ENCODE measurements at regions not wholly inside any gene's neighbourhood (a gene's known extent, or its start where the extent isn't known, plus 50 kb on each side); places are given as distances from the start of the nearest gene placed in this dataset.

DNA sequence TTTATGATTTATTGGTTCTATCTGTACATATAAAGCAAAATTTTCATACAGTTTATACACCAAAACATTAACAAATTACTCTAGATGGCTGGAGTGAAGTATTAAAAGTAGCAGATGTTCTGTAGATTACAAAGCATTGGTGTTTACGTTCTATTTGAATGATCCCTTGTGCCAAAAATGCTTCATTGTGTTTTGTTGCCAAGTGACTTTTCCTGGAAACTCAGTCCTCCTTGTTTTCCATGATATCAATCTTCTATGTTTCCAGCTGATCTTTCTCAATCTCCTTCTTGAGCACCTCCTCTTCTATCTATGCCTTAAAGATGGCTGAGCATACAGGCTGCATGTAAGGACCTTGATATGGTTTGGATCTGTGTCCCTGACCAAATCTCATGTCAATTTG, 263.6 kb upstream of the CTSO start:
- H3K4me3 Mint-ChIP-seq: no peak overlapping the region
- TF ChIP-seq, protein P1, sequence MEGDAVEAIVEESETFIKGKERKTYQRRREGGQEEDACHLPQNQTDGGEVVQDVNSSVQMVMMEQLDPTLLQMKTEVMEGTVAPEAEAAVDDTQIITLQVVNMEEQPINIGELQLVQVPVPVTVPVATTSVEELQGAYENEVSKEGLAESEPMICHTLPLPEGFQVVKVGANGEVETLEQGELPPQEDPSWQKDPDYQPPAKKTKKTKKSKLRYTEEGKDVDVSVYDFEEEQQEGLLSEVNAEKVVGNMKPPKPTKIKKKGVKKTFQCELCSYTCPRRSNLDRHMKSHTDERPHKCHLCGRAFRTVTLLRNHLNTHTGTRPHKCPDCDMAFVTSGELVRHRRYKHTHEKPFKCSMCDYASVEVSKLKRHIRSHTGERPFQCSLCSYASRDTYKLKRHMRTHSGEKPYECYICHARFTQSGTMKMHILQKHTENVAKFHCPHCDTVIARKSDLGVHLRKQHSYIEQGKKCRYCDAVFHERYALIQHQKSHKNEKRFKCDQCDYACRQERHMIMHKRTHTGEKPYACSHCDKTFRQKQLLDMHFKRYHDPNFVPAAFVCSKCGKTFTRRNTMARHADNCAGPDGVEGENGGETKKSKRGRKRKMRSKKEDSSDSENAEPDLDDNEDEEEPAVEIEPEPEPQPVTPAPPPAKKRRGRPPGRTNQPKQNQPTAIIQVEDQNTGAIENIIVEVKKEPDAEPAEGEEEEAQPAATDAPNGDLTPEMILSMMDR (IDR thresholded peaks at IDR 0.05): no peak
- DNase-seq: no peak
- peaks cover 29% of the 10 kb centered on the region for H3K9me3 Mint-ChIP-seq
- H3K4me1 Mint-ChIP-seq: no peaks in the 10 kb centered on the region
- H3K27me3 Mint-ChIP-seq (ENCODE audit: low read depth, poor library complexity): no peaks in the 10 kb centered on the region
- no peak overlapping the region for H3K27ac Mint-ChIP-seq
- H3K36me3 Mint-ChIP-seq (ENCODE audit: low read depth): peaks cover 12% of the 10 kb centered on the region

- no peaks in the 10 kb centered on the region for H3K36me3 Mint-ChIP-seq (ENCODE audit: low read depth)
- peaks cover 17% of the 10 kb centered on the region for H3K4me1 Mint-ChIP-seq
- H3K9me3 Mint-ChIP-seq: no peaks in the 10 kb centered on the region
- H3K27me3 Mint-ChIP-seq (ENCODE audit: low read depth, poor library complexity): peaks cover 3% of the 10 kb centered on the region
- no peak overlapping the region for H3K27ac Mint-ChIP-seq
- no peak for DNase-seq
- no peak overlapping the region for H3K4me3 Mint-ChIP-seq
- TF ChIP-seq, protein P1 (IDR thresholded peaks at IDR 0.05): no peak
These were observed 247.4 kb upstream of the CTSO start for GRCh38 chr4:156201050-156201449.

DNA sequence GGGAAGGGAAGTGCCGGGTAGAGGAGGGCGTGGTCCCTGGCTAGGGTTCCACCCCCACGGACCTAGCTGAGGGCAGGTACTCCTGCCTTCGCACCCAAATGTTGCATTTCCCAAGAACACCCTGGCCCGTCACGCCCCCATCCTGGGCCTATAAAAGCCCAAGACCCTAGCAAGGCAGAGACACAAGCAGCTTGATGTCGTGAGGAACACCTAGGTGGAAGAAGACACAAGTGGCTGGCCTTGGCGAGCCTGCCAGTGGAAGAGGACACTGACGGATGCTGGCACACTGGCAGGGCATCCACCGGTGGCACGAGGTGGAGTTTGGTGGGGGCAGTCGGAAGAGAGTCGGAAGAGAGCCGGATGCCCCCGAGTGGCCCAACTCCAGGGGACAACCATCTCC, 244.8 kb upstream of the CTSO start:
- DNase-seq: no peak
- peaks cover 22% of the 10 kb centered on the region for H3K4me1 Mint-ChIP-seq
- H3K9me3 Mint-ChIP-seq: no peaks in the 10 kb centered on the region
- H3K4me3 Mint-ChIP-seq: no peak overlapping the region
- H3K27ac Mint-ChIP-seq: no peak overlapping the region
- no peaks in the 10 kb centered on the region for H3K36me3 Mint-ChIP-seq (ENCODE audit: low read depth)
- peaks cover 7% of the 10 kb centered on the region for H3K27me3 Mint-ChIP-seq (ENCODE audit: low read depth, poor library complexity)
- TF ChIP-seq, protein P1 (IDR thresholded peaks at IDR 0.05): no peak

DNA sequence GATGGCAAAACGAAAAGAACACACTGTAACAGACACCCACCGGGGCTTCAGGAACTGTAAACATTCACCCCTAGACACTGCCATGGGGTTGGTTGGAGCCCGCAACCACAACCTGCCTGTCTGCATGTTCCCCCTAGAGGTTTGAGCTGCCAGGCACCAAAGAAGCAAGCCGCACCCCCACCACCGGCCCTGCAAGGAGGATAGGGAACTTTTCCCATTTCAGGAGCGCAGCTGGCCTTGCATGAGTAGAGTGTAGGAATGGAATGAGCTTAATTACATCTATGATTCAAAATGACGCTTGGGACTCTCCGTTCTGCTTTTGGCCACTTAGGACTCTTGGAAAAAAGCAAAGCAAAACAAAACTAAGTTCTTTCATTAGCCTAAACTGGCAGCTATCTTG, 243.6 kb upstream of the CTSO start:
- Mint-ChIP-seq H3K4me3 (no peak overlapping the region), H3K27me3 (ENCODE audit: low read depth, poor library complexity) (peaks cover 7% of the 10 kb centered on the region), H3K36me3 (ENCODE audit: low read depth) (no peaks in the 10 kb centered on the region), H3K4me1 (peaks cover 35% of the 10 kb centered on the region), H3K27ac (peak overlapping the region; percentile 23), H3K9me3 (no peaks in the 10 kb centered on the region)
- DNase-seq: peak; percentile 39
- TF ChIP-seq, protein P1 (IDR thresholded peaks at IDR 0.05): no peak

GRCh38 chr4:156196722-156197121, 243.1 kb upstream of the CTSO start:
- Mint-ChIP-seq H3K4me3 (no peak overlapping the region), H3K36me3 (ENCODE audit: low read depth) (no peaks in the 10 kb centered on the region), H3K9me3 (no peaks in the 10 kb centered on the region), H3K27me3 (ENCODE audit: low read depth, poor library complexity) (peaks cover 7% of the 10 kb centered on the region), H3K4me1 (peaks cover 40% of the 10 kb centered on the region), H3K27ac (no peak overlapping the region)
- no peak for DNase-seq
- TF ChIP-seq, protein P1 (IDR thresholded peaks at IDR 0.05): no peak

DNA sequence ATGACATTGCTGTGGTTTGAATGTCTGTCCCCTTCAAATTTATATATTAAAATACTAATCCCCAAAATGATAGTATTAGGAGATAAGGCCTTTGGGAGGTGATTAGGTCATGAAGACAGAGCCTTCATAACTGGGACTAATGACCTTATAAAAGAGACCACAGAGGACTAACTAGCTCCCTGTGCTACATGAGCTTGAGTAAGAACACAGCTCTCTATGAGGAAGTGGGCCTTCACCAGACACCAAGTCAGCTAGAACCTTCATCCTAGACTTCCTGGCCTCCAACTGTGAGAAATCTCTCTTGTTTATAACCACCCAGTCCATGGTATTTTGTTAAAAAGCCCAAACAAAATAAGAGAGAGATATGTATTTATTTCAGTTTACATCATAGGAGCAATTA, 242.2 kb upstream of the CTSO start:
- H3K27me3 Mint-ChIP-seq (ENCODE audit: low read depth, poor library complexity): peaks cover 7% of the 10 kb centered on the region
- TF ChIP-seq, protein P1 (IDR thresholded peaks at IDR 0.05): no peak
- H3K4me3 Mint-ChIP-seq: no peak overlapping the region
- H3K36me3 Mint-ChIP-seq (ENCODE audit: low read depth): no peaks in the 10 kb centered on the region
- H3K9me3 Mint-ChIP-seq: no peaks in the 10 kb centered on the region
- no peak for DNase-seq
- no peak overlapping the region for H3K27ac Mint-ChIP-seq
- peaks cover 46% of the 10 kb centered on the region for H3K4me1 Mint-ChIP-seq
